HEK293 (cell line): ENCODE measurements at regions not wholly inside any gene's neighbourhood (a gene's known extent, or its start where the extent isn't known, plus 50 kb on each side); places are given as distances from the start of the nearest gene placed in this dataset.

ENCODE experiments used
- CTCF ChIA-PET: fragments of 350-600 bp; formaldehyde crosslinking; extraction: SDS; loops from one replicate; lab custom pipeline; 2021; ENCODE audit warnings: antibody characterized with exemption; lab: Yijun Ruan, JAX
- POLR2A ChIA-PET: fragments of 300-600 bp; formaldehyde crosslinking; extraction: SDS; loops from one replicate; lab custom pipeline; 2020; ENCODE audit warnings: antibody characterized with exemption, inconsistent platforms; lab: Yijun Ruan, JAX
- H3K27ac ChIP-seq: fragments of 200-500 bp; sonication (Bioruptor generic); 2 replicates; pipeline ENCODE4 v1.5.1; 2014; ENCODE audit warnings: low read depth, low read length, control low read depth, inconsistent platforms; ENCODE audit errors: extremely low read depth
- H3K36me3 ChIP-seq, 2 experiments: fragments of 200-500 bp in 1 of 2; sonication (Bioruptor generic) in 1 of 2; 1 replicate in 1 of 2; 2 replicates in 1 of 2; pipeline ENCODE4 v1.5.1; 2014 to 2017; ENCODE audit warnings: inconsistent platforms in 2 of 2, low read length in 2 of 2; ENCODE audit not compliant: control insufficient read depth in 2 of 2, insufficient read depth in 1 of 2
- H3K4me1 ChIP-seq: fragments of 200-500 bp; sonication (Bioruptor generic); 2 replicates; pipeline ENCODE4 v1.5.1; 2014; ENCODE audit warnings: mild to moderate bottlenecking, low read length, inconsistent platforms; ENCODE audit not compliant: control insufficient read depth, insufficient read depth
- H3K4me3 ChIP-seq: 2 replicates; pipeline ENCODE4 v1.5.1; 2011; ENCODE audit warnings: low read depth, mild to moderate bottlenecking, control low read depth, low read length, moderate library complexity
- H3K9me3 ChIP-seq: fragments of 200-500 bp; sonication (Bioruptor generic); 2 replicates; pipeline ENCODE4 v1.5.1; 2014; ENCODE audit warnings: low read depth, low read length, inconsistent platforms; ENCODE audit not compliant: control insufficient read depth, insufficient read depth
- BCL11A ChIP-seq: fragments of 450-650 bp; formaldehyde crosslinking; IDR thresholded peaks from 2 replicates; pipeline ENCODE4 v1.5.1; 2016; ENCODE audit warnings: low read depth, missing biosample characterization, missing genetic modification characterization
- HOXA7 ChIP-seq: sonication (generic); formaldehyde crosslinking; IDR thresholded peaks from 2 replicates; pipeline ENCODE4 v1.8.1; 2022; ENCODE audit warnings: missing genetic modification reagents, borderline replicate concordance
- HOXD13 ChIP-seq: sonication (generic); formaldehyde crosslinking; IDR thresholded peaks from 2 replicates; pipeline ENCODE4 v1.8.0; 2022; ENCODE audit warnings: missing genetic modification reagents, borderline replicate concordance
- KLF10 ChIP-seq: fragments of 450-650 bp; IDR thresholded peaks from 2 replicates; pipeline ENCODE4 v1.5.1; 2018; ENCODE audit warnings: missing biosample characterization, mild to moderate bottlenecking, missing genetic modification characterization
- KLF9 ChIP-seq: fragments of 450-650 bp; formaldehyde crosslinking; IDR thresholded peaks from 2 replicates; pipeline ENCODE4 v1.5.1; 2016; ENCODE audit warnings: missing biosample characterization, missing genetic modification characterization, low read depth
- RBAK ChIP-seq: fragments of 450-650 bp; formaldehyde crosslinking; IDR thresholded peaks from 2 replicates; pipeline ENCODE4 v1.5.1; 2016; ENCODE audit warnings: missing biosample characterization, missing genetic modification characterization
- ZBTB8A ChIP-seq: fragments of 450-650 bp; formaldehyde crosslinking; IDR thresholded peaks from 2 replicates; pipeline ENCODE4 v1.5.1; 2016; ENCODE audit warnings: missing biosample characterization, missing genetic modification characterization
- ZNF202 ChIP-seq: fragments of 450-650 bp; formaldehyde crosslinking; IDR thresholded peaks from 2 replicates; pipeline ENCODE4 v1.5.1; 2016; ENCODE audit warnings: missing biosample characterization, missing genetic modification characterization, borderline replicate concordance
- ZNF214 ChIP-seq: fragments of 450-650 bp; formaldehyde crosslinking; IDR thresholded peaks from 2 replicates; pipeline ENCODE4 v1.5.1; 2017; ENCODE audit warnings: missing biosample characterization, mild to moderate bottlenecking, missing genetic modification characterization, borderline replicate concordance
- ZNF239 ChIP-seq: fragments of 450-650 bp; formaldehyde crosslinking; IDR thresholded peaks from 2 replicates; pipeline ENCODE4 v1.5.1; 2016; ENCODE audit warnings: missing biosample characterization, missing genetic modification characterization
- ZNF350 ChIP-seq: fragments of 450-650 bp; formaldehyde crosslinking; IDR thresholded peaks from 2 replicates; pipeline ENCODE4 v1.5.0; 2017; ENCODE audit warnings: missing biosample characterization, mild to moderate bottlenecking, missing genetic modification characterization
- ZNF37A ChIP-seq: fragments of 450-650 bp; IDR thresholded peaks from 2 replicates; pipeline ENCODE4 v1.5.1; 2018; ENCODE audit warnings: missing biosample characterization, missing genetic modification characterization
- ZNF404 ChIP-seq: fragments of 450-650 bp; formaldehyde crosslinking; IDR thresholded peaks from 2 replicates; pipeline ENCODE4 v1.5.1; 2017; ENCODE audit warnings: missing biosample characterization, missing genetic modification characterization
- ZNF48 ChIP-seq: fragments of 450-650 bp; formaldehyde crosslinking; IDR thresholded peaks from 2 replicates; pipeline ENCODE4 v1.5.1; 2016; ENCODE audit warnings: missing biosample characterization, missing genetic modification characterization
- ZNF670 ChIP-seq: fragments of 450-650 bp; formaldehyde crosslinking; IDR thresholded peaks from 2 replicates; pipeline ENCODE4 v1.5.1; 2016; ENCODE audit warnings: missing biosample characterization, missing genetic modification characterization, low read depth
- TF ChIP-seq, protein P1 (sequence below): fragments of 450-650 bp; formaldehyde crosslinking; IDR thresholded peaks from 2 replicates; pipeline ENCODE4 v1.5.1; 2016; ENCODE audit warnings: missing biosample characterization, missing genetic modification characterization, borderline replicate concordance
- TF ChIP-seq, protein P2 (sequence below): fragments of 450-650 bp; formaldehyde crosslinking; IDR thresholded peaks from 2 replicates; pipeline ENCODE4 v1.5.1; 2016; ENCODE audit warnings: missing biosample characterization, missing genetic modification characterization
- TF ChIP-seq, protein P3 (sequence below): fragments of 450-650 bp; formaldehyde crosslinking; IDR thresholded peaks from 2 replicates; pipeline ENCODE4 v1.5.1; 2016; ENCODE audit warnings: missing biosample characterization, missing genetic modification characterization
- TF ChIP-seq, protein P4 (sequence below): fragments of 450-650 bp; formaldehyde crosslinking; IDR thresholded peaks from 2 replicates; pipeline ENCODE4 v1.5.1; 2017; ENCODE audit warnings: missing biosample characterization, mild to moderate bottlenecking, missing genetic modification characterization, moderate library complexity
- TF ChIP-seq, protein P5 (sequence below): fragments of 450-650 bp; formaldehyde crosslinking; optimal IDR thresholded peaks from 2 replicates; pipeline ENCODE3; 2016; ENCODE audit warnings: missing biosample characterization, mild to moderate bottlenecking, missing genetic modification characterization
- TF ChIP-seq, protein P6 (sequence below): fragments of 450-650 bp; formaldehyde crosslinking; IDR thresholded peaks from 2 replicates; pipeline ENCODE4 v1.5.1; 2016; ENCODE audit warnings: missing biosample characterization, missing genetic modification characterization

DNA sequence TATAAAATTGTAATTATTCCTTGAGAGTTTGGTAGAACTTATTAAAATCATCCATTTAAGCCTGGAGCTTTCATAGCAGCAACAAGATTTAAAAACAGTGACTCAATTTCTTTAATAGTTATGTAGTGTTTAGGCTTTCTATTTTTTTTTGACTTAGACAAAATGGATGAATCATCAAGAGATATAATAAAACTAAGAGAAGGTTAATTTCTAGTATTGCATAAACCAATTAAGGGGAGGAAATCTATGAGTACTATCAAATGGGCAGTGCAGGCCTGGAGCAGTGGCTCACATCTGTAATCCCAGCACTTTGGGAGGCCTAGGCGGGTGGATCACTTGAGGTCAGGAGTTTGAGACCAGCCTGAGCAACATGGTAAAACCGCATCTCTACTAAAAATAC, 416.3 kb upstream of the USP24 start (continued):
- TF ChIP-seq RBAK, result no peak

DNA sequence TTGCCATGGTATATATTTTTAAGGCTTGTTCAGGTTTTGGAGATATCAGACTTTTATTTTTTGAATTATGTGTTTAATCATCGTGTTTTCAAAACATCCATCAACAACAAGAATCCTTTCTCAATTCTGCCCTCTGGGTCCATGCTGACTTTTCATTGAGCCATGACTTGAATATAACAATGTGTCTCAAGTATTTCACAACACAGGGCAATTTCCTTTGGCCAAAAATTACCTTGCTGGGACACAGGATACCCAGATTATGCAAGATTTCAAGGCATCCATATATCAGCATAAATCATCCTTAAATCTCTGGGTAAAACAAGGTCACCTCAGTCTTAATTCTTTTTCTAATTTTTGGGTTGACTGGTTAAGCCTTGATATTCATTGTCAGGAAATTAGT, 411.2 kb upstream of the USP24 start:
- CTCF ChIA-PET, result no interaction called here
- no peaks in the 10 kb centered on the region for H3K9me3 ChIP-seq
- POLR2A ChIA-PET, result no interaction called here
- H3K4me3 ChIP-seq, result no peak overlapping the region
- H3K27ac ChIP-seq, result no peak overlapping the region
- TF ChIP-seq ZBTB8A (tag by site-specific recombination), result no peak
- TF ChIP-seq, protein P1, sequence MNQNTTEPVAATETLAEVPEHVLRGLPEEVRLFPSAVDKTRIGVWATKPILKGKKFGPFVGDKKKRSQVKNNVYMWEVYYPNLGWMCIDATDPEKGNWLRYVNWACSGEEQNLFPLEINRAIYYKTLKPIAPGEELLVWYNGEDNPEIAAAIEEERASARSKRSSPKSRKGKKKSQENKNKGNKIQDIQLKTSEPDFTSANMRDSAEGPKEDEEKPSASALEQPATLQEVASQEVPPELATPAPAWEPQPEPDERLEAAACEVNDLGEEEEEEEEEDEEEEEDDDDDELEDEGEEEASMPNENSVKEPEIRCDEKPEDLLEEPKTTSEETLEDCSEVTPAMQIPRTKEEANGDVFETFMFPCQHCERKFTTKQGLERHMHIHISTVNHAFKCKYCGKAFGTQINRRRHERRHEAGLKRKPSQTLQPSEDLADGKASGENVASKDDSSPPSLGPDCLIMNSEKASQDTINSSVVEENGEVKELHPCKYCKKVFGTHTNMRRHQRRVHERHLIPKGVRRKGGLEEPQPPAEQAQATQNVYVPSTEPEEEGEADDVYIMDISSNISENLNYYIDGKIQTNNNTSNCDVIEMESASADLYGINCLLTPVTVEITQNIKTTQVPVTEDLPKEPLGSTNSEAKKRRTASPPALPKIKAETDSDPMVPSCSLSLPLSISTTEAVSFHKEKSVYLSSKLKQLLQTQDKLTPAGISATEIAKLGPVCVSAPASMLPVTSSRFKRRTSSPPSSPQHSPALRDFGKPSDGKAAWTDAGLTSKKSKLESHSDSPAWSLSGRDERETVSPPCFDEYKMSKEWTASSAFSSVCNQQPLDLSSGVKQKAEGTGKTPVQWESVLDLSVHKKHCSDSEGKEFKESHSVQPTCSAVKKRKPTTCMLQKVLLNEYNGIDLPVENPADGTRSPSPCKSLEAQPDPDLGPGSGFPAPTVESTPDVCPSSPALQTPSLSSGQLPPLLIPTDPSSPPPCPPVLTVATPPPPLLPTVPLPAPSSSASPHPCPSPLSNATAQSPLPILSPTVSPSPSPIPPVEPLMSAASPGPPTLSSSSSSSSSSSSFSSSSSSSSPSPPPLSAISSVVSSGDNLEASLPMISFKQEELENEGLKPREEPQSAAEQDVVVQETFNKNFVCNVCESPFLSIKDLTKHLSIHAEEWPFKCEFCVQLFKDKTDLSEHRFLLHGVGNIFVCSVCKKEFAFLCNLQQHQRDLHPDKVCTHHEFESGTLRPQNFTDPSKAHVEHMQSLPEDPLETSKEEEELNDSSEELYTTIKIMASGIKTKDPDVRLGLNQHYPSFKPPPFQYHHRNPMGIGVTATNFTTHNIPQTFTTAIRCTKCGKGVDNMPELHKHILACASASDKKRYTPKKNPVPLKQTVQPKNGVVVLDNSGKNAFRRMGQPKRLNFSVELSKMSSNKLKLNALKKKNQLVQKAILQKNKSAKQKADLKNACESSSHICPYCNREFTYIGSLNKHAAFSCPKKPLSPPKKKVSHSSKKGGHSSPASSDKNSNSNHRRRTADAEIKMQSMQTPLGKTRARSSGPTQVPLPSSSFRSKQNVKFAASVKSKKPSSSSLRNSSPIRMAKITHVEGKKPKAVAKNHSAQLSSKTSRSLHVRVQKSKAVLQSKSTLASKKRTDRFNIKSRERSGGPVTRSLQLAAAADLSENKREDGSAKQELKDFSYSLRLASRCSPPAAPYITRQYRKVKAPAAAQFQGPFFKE (tag by site-specific recombination), result no peak
- TF ChIP-seq, protein P2, sequence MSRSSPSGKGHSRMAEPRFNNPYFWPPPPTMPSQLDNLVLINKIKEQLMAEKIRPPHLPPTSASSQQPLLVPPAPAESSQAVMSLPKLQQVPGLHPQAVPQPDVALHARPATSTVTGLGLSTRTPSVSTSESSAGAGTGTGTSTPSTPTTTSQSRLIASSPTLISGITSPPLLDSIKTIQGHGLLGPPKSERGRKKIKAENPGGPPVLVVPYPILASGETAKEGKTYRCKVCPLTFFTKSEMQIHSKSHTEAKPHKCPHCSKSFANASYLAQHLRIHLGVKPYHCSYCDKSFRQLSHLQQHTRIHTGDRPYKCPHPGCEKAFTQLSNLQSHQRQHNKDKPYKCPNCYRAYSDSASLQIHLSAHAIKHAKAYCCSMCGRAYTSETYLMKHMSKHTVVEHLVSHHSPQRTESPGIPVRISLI (tag by site-specific recombination), result no peak
- TF ChIP-seq, protein P3, sequence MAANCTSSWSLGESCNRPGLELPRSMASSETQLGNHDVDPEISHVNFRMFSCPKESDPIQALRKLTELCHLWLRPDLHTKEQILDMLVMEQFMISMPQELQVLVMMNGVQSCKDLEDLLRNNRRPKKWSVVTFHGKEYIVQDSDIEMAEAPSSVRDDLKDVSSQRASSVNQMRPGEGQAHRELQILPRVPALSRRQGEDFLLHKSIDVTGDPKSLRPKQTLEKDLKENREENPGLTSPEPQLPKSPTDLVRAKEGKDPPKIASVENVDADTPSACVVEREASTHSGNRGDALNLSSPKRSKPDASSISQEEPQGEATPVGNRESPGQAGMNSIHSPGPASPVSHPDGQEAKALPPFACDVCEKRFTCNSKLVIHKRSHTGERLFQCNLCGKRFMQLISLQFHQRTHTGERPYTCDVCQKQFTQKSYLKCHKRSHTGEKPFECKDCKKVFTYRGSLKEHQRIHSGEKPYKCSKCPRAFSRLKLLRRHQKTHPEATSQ (tag by site-specific recombination), result no peak
- TF ChIP-seq KLF9, result no peak
- no peak for TF ChIP-seq ZNF670 (tag by site-specific recombination)
- TF ChIP-seq ZNF239 (tag by site-specific recombination), result no peak
- no peaks in the 10 kb centered on the region for H3K36me3 ChIP-seq
- H3K4me1 ChIP-seq, result no peaks in the 10 kb centered on the region

DNA sequence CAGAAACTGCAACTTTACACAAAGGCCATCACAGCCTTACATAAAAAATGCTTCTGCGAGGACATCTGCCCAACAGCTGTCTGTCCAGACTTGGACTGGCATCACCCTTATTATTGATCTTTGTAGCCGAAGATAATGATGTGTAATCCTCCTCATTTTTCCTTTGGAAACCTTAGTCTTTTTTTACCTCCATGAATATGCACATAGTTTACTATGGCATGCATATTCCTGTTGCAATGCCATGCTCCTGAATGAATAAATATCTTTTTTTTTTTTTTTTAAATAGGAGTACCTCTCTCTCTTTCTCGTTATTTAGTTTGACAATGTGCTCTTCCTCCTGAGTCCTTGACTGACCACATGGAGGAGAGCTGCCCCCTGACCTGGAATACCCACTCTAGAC, 409.6 kb upstream of the USP24 start:
- no peak overlapping the region for H3K27ac ChIP-seq
- no peaks in the 10 kb centered on the region for H3K9me3 ChIP-seq
- H3K4me3 ChIP-seq, result no peak overlapping the region
- no peaks in the 10 kb centered on the region for H3K4me1 ChIP-seq
- ChIA-PET CTCF (no interaction called here), POLR2A (no interaction called here)
- no peaks in the 10 kb centered on the region for H3K36me3 ChIP-seq
- TF ChIP-seq, protein P4, sequence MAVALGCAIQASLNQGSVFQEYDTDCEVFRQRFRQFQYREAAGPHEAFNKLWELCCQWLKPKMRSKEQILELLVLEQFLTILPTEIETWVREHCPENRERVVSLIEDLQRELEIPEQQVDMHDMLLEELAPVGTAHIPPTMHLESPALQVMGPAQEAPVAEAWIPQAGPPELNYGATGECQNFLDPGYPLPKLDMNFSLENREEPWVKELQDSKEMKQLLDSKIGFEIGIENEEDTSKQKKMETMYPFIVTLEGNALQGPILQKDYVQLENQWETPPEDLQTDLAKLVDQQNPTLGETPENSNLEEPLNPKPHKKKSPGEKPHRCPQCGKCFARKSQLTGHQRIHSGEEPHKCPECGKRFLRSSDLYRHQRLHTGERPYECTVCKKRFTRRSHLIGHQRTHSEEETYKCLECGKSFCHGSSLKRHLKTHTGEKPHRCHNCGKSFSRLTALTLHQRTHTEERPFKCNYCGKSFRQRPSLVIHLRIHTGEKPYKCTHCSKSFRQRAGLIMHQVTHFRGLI (tag by site-specific recombination), result no peak
- TF ChIP-seq, protein P5, sequence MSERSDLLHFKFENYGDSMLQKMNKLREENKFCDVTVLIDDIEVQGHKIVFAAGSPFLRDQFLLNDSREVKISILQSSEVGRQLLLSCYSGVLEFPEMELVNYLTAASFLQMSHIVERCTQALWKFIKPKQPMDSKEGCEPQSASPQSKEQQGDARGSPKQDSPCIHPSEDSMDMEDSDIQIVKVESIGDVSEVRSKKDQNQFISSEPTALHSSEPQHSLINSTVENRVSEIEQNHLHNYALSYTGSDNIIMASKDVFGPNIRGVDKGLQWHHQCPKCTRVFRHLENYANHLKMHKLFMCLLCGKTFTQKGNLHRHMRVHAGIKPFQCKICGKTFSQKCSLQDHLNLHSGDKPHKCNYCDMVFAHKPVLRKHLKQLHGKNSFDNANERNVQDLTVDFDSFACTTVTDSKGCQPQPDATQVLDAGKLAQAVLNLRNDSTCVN (tag by site-specific recombination), result no peak
- TF ChIP-seq KLF10, result no peak
- no peak for TF ChIP-seq ZNF48 (tag by site-specific recombination)
- TF ChIP-seq ZNF214, result no peak
- no peak for TF ChIP-seq ZNF404 (tag by site-specific recombination)
- TF ChIP-seq HOXA7 (CRISPR knock-in tag), result no peak
- TF ChIP-seq, protein P6, sequence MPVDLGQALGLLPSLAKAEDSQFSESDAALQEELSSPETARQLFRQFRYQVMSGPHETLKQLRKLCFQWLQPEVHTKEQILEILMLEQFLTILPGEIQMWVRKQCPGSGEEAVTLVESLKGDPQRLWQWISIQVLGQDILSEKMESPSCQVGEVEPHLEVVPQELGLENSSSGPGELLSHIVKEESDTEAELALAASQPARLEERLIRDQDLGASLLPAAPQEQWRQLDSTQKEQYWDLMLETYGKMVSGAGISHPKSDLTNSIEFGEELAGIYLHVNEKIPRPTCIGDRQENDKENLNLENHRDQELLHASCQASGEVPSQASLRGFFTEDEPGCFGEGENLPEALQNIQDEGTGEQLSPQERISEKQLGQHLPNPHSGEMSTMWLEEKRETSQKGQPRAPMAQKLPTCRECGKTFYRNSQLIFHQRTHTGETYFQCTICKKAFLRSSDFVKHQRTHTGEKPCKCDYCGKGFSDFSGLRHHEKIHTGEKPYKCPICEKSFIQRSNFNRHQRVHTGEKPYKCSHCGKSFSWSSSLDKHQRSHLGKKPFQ (tag by site-specific recombination), result no peak
- no peak for TF ChIP-seq ZNF202 (tag by site-specific recombination)
- TF ChIP-seq ZBTB8A (tag by site-specific recombination), result no peak
- TF ChIP-seq BCL11A (tag by site-specific recombination), result no peak
- no peak for TF ChIP-seq ZNF350 (tag by site-specific recombination)
- TF ChIP-seq HOXD13 (CRISPR knock-in tag), result no peak
- TF ChIP-seq ZNF37A (tag by site-specific recombination), result no peak
